T-cell (primary cell): ENCODE measurements at regions not wholly inside any gene's neighbourhood (a gene's known extent, or its start where the extent isn't known, plus 50 kb on each side); places are given as distances from the start of the nearest gene placed in this dataset.

Experiments used
- ATAC-seq, 4 experiments: fragments of 200-7000 bp in 3 of 4; fragments of 150-1000 bp in 1 of 4; cut with Tn5 transposase; replicated peaks in 1 of 4; 1 replicate in 3 of 4; 2 replicates in 1 of 4; pipeline ENCODE4 v1.10.0; 2021; ENCODE audit warnings: moderate library complexity in 3 of 4, mild to moderate bottlenecking in 2 of 4, moderate number of reproducible peaks in 1 of 4
- CTCF ChIA-PET, 2 donors: fragments of 300-600 bp; sonication (Branson Sonifier 250); formaldehyde crosslinking; loops; one replicate each; lab custom pipeline; 2022; ENCODE audit warnings: antibody characterized with exemption in 2 of 2; lab: Charles Lee
- POLR2A ChIA-PET, 2 donors: fragments of 300-600 bp; sonication (Branson Sonifier 250); formaldehyde crosslinking; loops; one replicate each; lab custom pipeline; 2022; ENCODE audit warnings: antibody characterized with exemption in 2 of 2; lab: Charles Lee
- DNase-seq, 35 experiments: peaks; one replicate each; pipeline versions ENCODE4 v3.0.0 to v3.0.0-alpha.2; 2013 to 2023
- H3K27ac ChIP-seq: one replicate; pipeline ENCODE4 v1.5.1; 2013; ENCODE audit warnings: low read length
- H3K27me3 ChIP-seq, 2 experiments: replicated peaks in 1 of 2; 1 replicate in 1 of 2; 2 replicates in 1 of 2; pipeline versions ENCODE4 v1.6.1 to v1.7.0; 2013; ENCODE audit warnings: low read length in 1 of 2, mixed read lengths in 1 of 2; ENCODE audit not compliant: control insufficient read depth in 2 of 2, insufficient read depth in 2 of 2; ENCODE audit errors: extremely low read depth in 1 of 2
- H3K36me3 ChIP-seq, 2 donors: 1 replicate in 1 of 2; 2 replicates in 1 of 2; pipeline versions ENCODE4 v1.6.1 to v1.7.0; 2013; ENCODE audit warnings: low read length in 1 of 2; ENCODE audit not compliant: control insufficient read depth in 2 of 2, insufficient read depth in 1 of 2; ENCODE audit errors: extremely low read depth in 1 of 2
- H3K4me1 ChIP-seq, 2 experiments: 1 replicate in 1 of 2; 2 replicates in 1 of 2; pipeline versions ENCODE4 v1.6.1 to v1.7.0; 2013; ENCODE audit warnings: low read length in 2 of 2, mixed read lengths in 1 of 2; ENCODE audit not compliant: insufficient read depth in 2 of 2, control insufficient read depth in 1 of 2; ENCODE audit errors: extremely low read depth in 1 of 2
- H3K4me3 ChIP-seq, 2 donors: 1 replicate in 1 of 2; 2 replicates in 1 of 2; pipeline versions ENCODE4 v1.5.1 to v1.7.0; 2013; ENCODE audit warnings: mild to moderate bottlenecking in 2 of 2, low read length in 1 of 2, moderate library complexity in 1 of 2; ENCODE audit not compliant: control insufficient read depth in 1 of 2; ENCODE audit errors: extremely low read depth in 1 of 2
- H3K9me3 ChIP-seq: 2 replicates; pipeline ENCODE4 v1.7.0; 2013
- H3K27ac Mint-ChIP-seq, 2 donors: one replicate each; pipeline ENCODE4 v1.8.0; 2020 to 2021; ENCODE audit warnings: mild to moderate bottlenecking in 2 of 2, mixed read lengths in 2 of 2
- H3K27me3 Mint-ChIP-seq, 2 donors: one replicate each; pipeline ENCODE4 v1.8.0; 2021 to 2022; ENCODE audit warnings: mixed read lengths in 2 of 2
- H3K36me3 Mint-ChIP-seq: one replicate; pipeline ENCODE4 v1.8.0; 2021; ENCODE audit warnings: mixed read lengths
- H3K4me1 Mint-ChIP-seq, 3 donors: one replicate each; pipeline ENCODE4 v1.8.0; 2020 to 2022; ENCODE audit warnings: mixed read lengths in 3 of 3, mild to moderate bottlenecking in 1 of 3
- H3K4me3 Mint-ChIP-seq, 3 donors: one replicate each; pipeline ENCODE4 v1.8.0; 2020 to 2022; ENCODE audit warnings: mild to moderate bottlenecking in 3 of 3, mixed read lengths in 3 of 3, moderate library complexity in 3 of 3
- H3K9me3 Mint-ChIP-seq, 3 donors: one replicate each; pipeline ENCODE4 v1.8.0; 2020 to 2022; ENCODE audit warnings: mixed read lengths in 3 of 3
- WGBS: methylation state at CpG from one replicate; pipeline ENCODE4 v1.1.5; 2013; ENCODE audit warnings: missing lambda C conversion rate; ENCODE audit not compliant: insufficient coverage; 5-methylcytosine and 5-hydroxymethylcytosine counted together

DNA sequence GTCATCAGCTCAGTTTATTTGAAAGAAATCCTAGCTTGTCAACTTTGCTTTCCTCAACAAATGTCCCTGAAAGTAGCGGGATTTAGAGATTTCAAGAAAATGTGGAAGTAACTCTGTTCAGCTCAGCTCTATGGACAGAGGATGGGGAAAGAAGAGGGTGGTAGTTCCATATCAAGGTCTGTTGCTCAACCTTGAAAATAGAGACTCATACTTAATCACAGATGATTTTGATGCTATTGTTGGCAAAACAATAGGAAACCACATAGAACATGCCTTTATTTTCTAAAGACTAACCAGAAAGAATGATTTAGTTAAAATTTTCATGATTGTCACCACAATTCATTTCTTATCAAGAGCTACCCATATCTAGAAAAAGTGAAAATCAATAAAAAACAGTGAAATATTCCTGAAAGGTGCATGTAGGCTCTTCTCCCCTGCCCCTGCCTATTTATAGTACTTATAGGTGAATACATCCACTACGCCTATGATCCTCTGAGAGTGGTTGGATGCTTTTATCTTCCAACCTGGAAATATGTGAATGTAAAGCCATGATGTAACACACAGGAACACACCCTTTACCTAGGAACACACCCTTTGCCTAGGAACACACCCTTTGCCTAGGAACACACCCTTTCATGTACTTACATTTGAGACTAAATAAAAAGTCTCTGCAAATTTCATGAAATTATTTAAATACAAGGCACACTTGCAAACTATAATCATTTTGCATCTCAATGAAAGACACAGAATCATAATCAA is 65.8 kb downstream of the ETAA1 start:
- CTCF ChIA-PET, result no interaction called here
- Histone ChIP-seq H3K36me3 (no peaks in the 10 kb centered on the region), H3K4me3 (no peak overlapping the region), H3K9me3 (no peaks in the 10 kb centered on the region), H3K4me1 (no peaks in the 10 kb centered on the region), H3K27me3 (no peaks in the 10 kb centered on the region), H3K27ac (no peak overlapping the region)
- WGBS, result no CpG with 5 or more reads among the region's 2 CpGs
- Mint-ChIP-seq H3K4me1 (no peaks in the 10 kb centered on the region), H3K36me3 (no peaks in the 10 kb centered on the region), H3K9me3 (no peaks in the 10 kb centered on the region), H3K27ac (no peak overlapping the region), H3K27me3 (peaks cover 0 to 6% of the 10 kb centered on the region in 2 donors), H3K4me3 (no peak overlapping the region)
- no peak for DNase-seq
- POLR2A ChIA-PET, result no interaction called here
- no peak for ATAC-seq

GRCh38 chr2:67463810-67464209 is 66.7 kb downstream of the ETAA1 start:
- Histone ChIP-seq H3K4me1 (no peaks in the 10 kb centered on the region), H3K36me3 (no peaks in the 10 kb centered on the region), H3K27ac (no peak overlapping the region), H3K4me3 (no peak overlapping the region), H3K27me3 (no peaks in the 10 kb centered on the region), H3K9me3 (no peaks in the 10 kb centered on the region)
- 100% methylated on average over 2 of the region's 5 CpGs for WGBS
- DNase-seq, result no peak
- Mint-ChIP-seq H3K9me3 (no peaks in the 10 kb centered on the region), H3K27ac (no peak overlapping the region), H3K36me3 (no peaks in the 10 kb centered on the region), H3K27me3 (peaks cover 0 to 9% of the 10 kb centered on the region in 2 donors), H3K4me3 (no peak overlapping the region), H3K4me1 (no peaks in the 10 kb centered on the region)
- ChIA-PET CTCF (no interaction called here), POLR2A (no interaction called here)
- no peak for ATAC-seq

DNA sequence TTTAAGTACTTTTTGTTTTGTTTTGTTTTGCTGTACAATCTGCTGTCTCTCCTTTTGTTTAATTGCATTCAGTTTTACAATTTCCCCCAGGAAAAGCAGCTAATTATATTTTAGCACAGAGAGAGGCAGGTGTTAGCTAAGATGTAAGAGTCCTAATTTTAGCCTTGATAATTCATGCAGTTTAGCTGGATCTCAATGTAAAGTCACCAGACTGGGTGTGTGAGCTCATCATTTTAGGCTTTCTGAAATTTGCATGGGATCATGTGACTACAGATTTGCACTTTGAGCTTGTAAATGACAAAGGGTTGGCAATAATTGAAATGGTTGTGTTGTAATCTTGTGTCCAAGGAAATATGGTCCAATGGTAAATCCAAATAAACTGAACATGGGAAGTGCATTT is 68.5 kb downstream of the ETAA1 start:
- H3K27ac ChIP-seq, result no peak overlapping the region
- Mint-ChIP-seq H3K4me3 (no peak overlapping the region), H3K36me3 (no peaks in the 10 kb centered on the region), H3K9me3 (no peaks in the 10 kb centered on the region), H3K27ac (no peak overlapping the region), H3K27me3 (peaks cover 0 to 9% of the 10 kb centered on the region in 2 donors), H3K4me1 (no peaks in the 10 kb centered on the region)
- H3K36me3 ChIP-seq, result no peaks in the 10 kb centered on the region
- ATAC-seq (no peak), DNase-seq (no peak)
- H3K9me3 ChIP-seq, result no peaks in the 10 kb centered on the region
- H3K4me3 ChIP-seq, result no peak overlapping the region
- H3K4me1 ChIP-seq, result no peaks in the 10 kb centered on the region
- POLR2A ChIA-PET, result no interaction called here
- CTCF ChIA-PET, result interaction anchor here in 1 of 2 donors (0.5 kb wide), 1 partner anchor 13 kb away, joined by 4 read pairs; no protein-coding TSS in a partner anchor
- no peaks in the 10 kb centered on the region for H3K27me3 ChIP-seq

- ATAC-seq, result no peak
- Histone ChIP-seq H3K4me1 (no peaks in the 10 kb centered on the region), H3K4me3 (no peak overlapping the region), H3K27ac (no peak overlapping the region), H3K27me3 (no peaks in the 10 kb centered on the region), H3K9me3 (no peaks in the 10 kb centered on the region), H3K36me3 (no peaks in the 10 kb centered on the region)
- no peak overlapping the region for H3K27ac Mint-ChIP-seq
- H3K4me1 Mint-ChIP-seq, result no peaks in the 10 kb centered on the region
- H3K27me3 Mint-ChIP-seq, result peaks cover 0 to 9% of the 10 kb centered on the region in 2 donors
- H3K9me3 Mint-ChIP-seq, result no peaks in the 10 kb centered on the region
- no peak overlapping the region for H3K4me3 Mint-ChIP-seq
- H3K36me3 Mint-ChIP-seq, result no peaks in the 10 kb centered on the region
- no CpG with 5 or more reads among the region's 4 CpGs for WGBS
- no peak for DNase-seq
- POLR2A ChIA-PET, result no interaction called here
- CTCF ChIA-PET, result interaction anchor here in 1 of 2 donors (0.5 kb wide), 1 partner anchor 1467 kb away, joined by 6 read pairs; no protein-coding TSS in a partner anchor
Measured at GRCh38 chr2:67466734-67467133, 69.6 kb downstream of the ETAA1 start.

GRCh38 chr2:67471681-67472080 is 74.5 kb downstream of the ETAA1 start:
- Mint-ChIP-seq H3K36me3 (no peaks in the 10 kb centered on the region), H3K27ac (no peak overlapping the region), H3K4me3 (no peak overlapping the region), H3K27me3 (peaks cover 4 to 12% of the 10 kb centered on the region in 2 donors), H3K4me1 (no peaks in the 10 kb centered on the region), H3K9me3 (peaks cover 0 to 3% (median 0%) of the 10 kb centered on the region in 3 donors)
- no peaks in the 10 kb centered on the region for H3K4me1 ChIP-seq
- DNase-seq (no peak), ATAC-seq (no peak)
- H3K36me3 ChIP-seq, result no peaks in the 10 kb centered on the region
- no peaks in the 10 kb centered on the region for H3K9me3 ChIP-seq
- WGBS, result 80% methylated on average over 1 of the region's 3 CpGs
- CTCF ChIA-PET, result no interaction called here
- no peak overlapping the region for H3K27ac ChIP-seq
- POLR2A ChIA-PET, result no interaction called here
- H3K27me3 ChIP-seq, result peaks cover 0 to 3% of the 10 kb centered on the region in 2 experiments
- no peak overlapping the region for H3K4me3 ChIP-seq

GRCh38 chr2:67476809-67477790 is 80.0 kb downstream of the ETAA1 start:
- H3K27me3 Mint-ChIP-seq, result peaks cover 6 to 9% of the 10 kb centered on the region in 2 donors
- 0% methylated on average over 1 of the region's 9 CpGs for WGBS
- CTCF ChIA-PET, result no interaction called here
- Histone ChIP-seq H3K36me3 (no peaks in the 10 kb centered on the region), H3K27me3 (peaks cover 0 to 3% of the 10 kb centered on the region in 2 experiments), H3K27ac (no peak overlapping the region), H3K4me1 (no peaks in the 10 kb centered on the region), H3K4me3 (no peak overlapping the region), H3K9me3 (no peaks in the 10 kb centered on the region)
- no peaks in the 10 kb centered on the region for H3K4me1 Mint-ChIP-seq
- H3K27ac Mint-ChIP-seq, result no peak overlapping the region
- DNase-seq (peak in 1 of 35 experiments; percentile 1), ATAC-seq (no peak)
- H3K9me3 Mint-ChIP-seq, result peaks cover 0 to 3% (median 0%) of the 10 kb centered on the region in 3 donors
- H3K4me3 Mint-ChIP-seq, result no peak overlapping the region
- H3K36me3 Mint-ChIP-seq, result no peaks in the 10 kb centered on the region
- POLR2A ChIA-PET, result no interaction called here
